GM12891 (cell line): ENCODE measurements at regions not wholly inside any gene's neighbourhood (a gene's known extent, or its start where the extent isn't known, plus 50 kb on each side); places are given as distances from the start of the nearest gene placed in this dataset.
"Not testable (repeated sequence)": the region's sequence is repeated elsewhere in the genome, so short reads cannot be mapped to it uniquely, and the experiment has no call there.

ENCODE experiments used
- PAX5 ChIP-seq: IDR thresholded peaks from 2 replicates; pipeline ENCODE4 v1.6.1; 2011; ENCODE audit warnings: low read length, moderate library complexity, mild to moderate bottlenecking; ENCODE audit not compliant: insufficient read depth, severe bottlenecking
- POLR2A ChIP-seq: IDR thresholded peaks from 2 replicates; pipeline ENCODE4 v1.6.1; 2011; ENCODE audit warnings: low read depth, low read length, control low read depth
- POLR2AphosphoS5 ChIP-seq: IDR thresholded peaks from 2 replicates; pipeline ENCODE4 v1.6.1; 2011; ENCODE audit warnings: low read depth, low read length, control low read depth
- POU2F2 ChIP-seq: IDR thresholded peaks from 2 replicates; pipeline ENCODE4 v1.6.1; 2011; ENCODE audit warnings: low read depth, mild to moderate bottlenecking, control low read depth, low read length, moderate library complexity
- SPI1 ChIP-seq: IDR thresholded peaks from 2 replicates; pipeline ENCODE4 v1.6.1; 2011; ENCODE audit warnings: low read depth, low read length, control low read depth
- TAF1 ChIP-seq: IDR thresholded peaks from 2 replicates; pipeline ENCODE4 v1.6.1; 2011; ENCODE audit warnings: low read depth, low read length, control low read depth

GRCh38 chr15:79621805-79622204, 189.7 kb downstream of the MINAR1 start:
- TF ChIP-seq POLR2A, POLR2AphosphoS5, PAX5, TAF1, SPI1, POU2F2: not testable (repeated sequence)
